Testis (tissue), 2 donors: ENCODE measurements at regions not wholly inside any gene's neighbourhood (a gene's known extent, or its start where the extent isn't known, plus 50 kb on each side); places are given as distances from the start of the nearest gene placed in this dataset.

Source experiments
- DNase-seq: peaks from one replicate; pipeline ENCODE4 v3.0.0-alpha.2; 2019
- H3K27ac ChIP-seq, 2 donors: fragments of 200-600 bp; sonication (generic); one replicate each; pipeline ENCODE4 v1.5.1; 2019
- H3K27me3 ChIP-seq: fragments of 200-600 bp; sonication (generic); one replicate; pipeline ENCODE4 v1.5.1; 2019
- H3K36me3 ChIP-seq: fragments of 200-600 bp; sonication (generic); one replicate; pipeline ENCODE4 v1.5.1; 2017; ENCODE audit warnings: low read depth; ENCODE audit errors: missing control alignments
- H3K4me1 ChIP-seq: fragments of 200-600 bp; sonication (generic); one replicate; pipeline ENCODE4 v1.5.1; 2019
- H3K4me3 ChIP-seq, 2 donors: fragments of 200-600 bp; sonication (generic); one replicate each; pipeline ENCODE4 v1.5.1; 2017 to 2019
- H3K9me3 ChIP-seq: fragments of 200-600 bp; sonication (generic); one replicate; pipeline ENCODE4 v1.5.1; 2017
- CTCF ChIP-seq, 3 experiments: fragments of 450-650 bp in 2 of 3; fragments of 200-600 bp in 1 of 3; sonication (generic) in 1 of 3; IDR thresholded peaks; one replicate each; pipeline ENCODE4 v1.5.1; 2016 to 2019; ENCODE audit warnings: antibody characterized with exemption in 3 of 3, mild to moderate bottlenecking in 2 of 3, moderate library complexity in 1 of 3
- POLR2A ChIP-seq: fragments of 450-650 bp; IDR thresholded peaks from one replicate; pipeline ENCODE4 v1.6.1; 2017; ENCODE audit warnings: antibody characterized with exemption, mild to moderate bottlenecking, moderate library complexity
- WGBS, 2 donors: methylation state at CpG; one replicate each; pipeline ENCODE4 v1.1.5; 2018; 5-methylcytosine and 5-hydroxymethylcytosine counted together
- intact Hi-C: fragments of 100-400 bp; cut with DNase I; formaldehyde crosslinking; loops from one replicate; pipeline ENCODE4 v1.15.1; 2023; ENCODE audit warnings: low total_unique reads

GRCh38 chr2:216305574-216305973 is 66.7 kb downstream of the MARCHF4 start:
- no peak overlapping the region for H3K4me3 ChIP-seq
- H3K27me3 ChIP-seq, result no peaks in the 10 kb centered on the region
- 76 to 91% methylated on average over 4 of the region's 4 CpGs for WGBS, 2 donors
- no peak overlapping the region for H3K27ac ChIP-seq
- intact Hi-C loops, result no loop called here
- no peaks in the 10 kb centered on the region for H3K9me3 ChIP-seq
- no peaks in the 10 kb centered on the region for H3K36me3 ChIP-seq
- no peaks in the 10 kb centered on the region for H3K4me1 ChIP-seq
- no peak for DNase-seq
- no peak for TF ChIP-seq POLR2A
- no peak for TF ChIP-seq CTCF (IDR thresholded peaks at IDR 0.05)

- Histone ChIP-seq H3K4me1 (no peaks in the 10 kb centered on the region), H3K27me3 (no peaks in the 10 kb centered on the region), H3K27ac (no peak overlapping the region), H3K36me3 (no peaks in the 10 kb centered on the region), H3K4me3 (no peak overlapping the region), H3K9me3 (no peaks in the 10 kb centered on the region)
- DNase-seq, result no peak
- WGBS, 2 donors, result 62 to 65% methylated on average over 3 of the region's 3 CpGs
- intact Hi-C loops, result no loop called here
- TF ChIP-seq POLR2A (no peak), CTCF (IDR thresholded peaks at IDR 0.05) (no peak)
Measured at GRCh38 chr2:216302981-216303676, 69.2 kb downstream of the MARCHF4 start.

GRCh38 chr2:216300906-216301305 is 71.4 kb downstream of the MARCHF4 start:
- no peak for DNase-seq
- no peak for TF ChIP-seq POLR2A
- TF ChIP-seq CTCF (IDR thresholded peaks at IDR 0.05), result no peak
- 75 to 79% methylated on average over 2 of the region's 2 CpGs for WGBS, 2 donors
- H3K9me3 ChIP-seq, result no peaks in the 10 kb centered on the region
- H3K4me3 ChIP-seq, result no peak overlapping the region
- H3K36me3 ChIP-seq, result no peaks in the 10 kb centered on the region
- intact Hi-C loops, result no loop called here
- H3K27ac ChIP-seq, result no peak overlapping the region
- H3K4me1 ChIP-seq, result no peaks in the 10 kb centered on the region
- H3K27me3 ChIP-seq, result no peaks in the 10 kb centered on the region

- Histone ChIP-seq H3K27ac (no peak overlapping the region), H3K36me3 (no peaks in the 10 kb centered on the region), H3K27me3 (no peaks in the 10 kb centered on the region), H3K4me3 (no peak overlapping the region), H3K9me3 (no peaks in the 10 kb centered on the region), H3K4me1 (no peaks in the 10 kb centered on the region)
- TF ChIP-seq CTCF (IDR thresholded peaks at IDR 0.05), result no peak
- TF ChIP-seq POLR2A, result no peak
- no peak for DNase-seq
- 72 to 75% methylated on average over 1 of the region's 1 CpG for WGBS, 2 donors
- intact Hi-C loops, result no loop called here
Measured at GRCh38 chr2:216299588-216299987, 72.7 kb downstream of the MARCHF4 start.
